ENCODE measurements at regions not wholly inside any gene's neighbourhood (a gene's known extent, or its start where the extent isn't known, plus 50 kb on each side); places are given as distances from the start of the nearest gene placed in this dataset.

- Histone ChIP-seq H3K27me3 (ENCODE audit: insufficient read depth, low read length) (no peaks in the 10 kb centered on the region), H3K4me3 (ENCODE audit: low read length) (no peak overlapping the region), H3K9me3 (ENCODE audit: low read length) (no peaks in the 10 kb centered on the region), H3K36me3 (ENCODE audit: insufficient read depth, low read length) (no peaks in the 10 kb centered on the region), H2AFZ (ENCODE audit: low read depth, low read length) (no peak overlapping the region), H3K4me1 (ENCODE audit: insufficient read depth, low read length) (no peaks in the 10 kb centered on the region)
Observed at GRCh38 chr2:45121236-45121927, 112.1 kb upstream of the SIX2 start.

- H3K4me3 ChIP-seq (ENCODE audit: low read length): no peak overlapping the region
- no peaks in the 10 kb centered on the region for H3K4me1 ChIP-seq (ENCODE audit: insufficient read depth, low read length)
- no peaks in the 10 kb centered on the region for H3K27me3 ChIP-seq (ENCODE audit: insufficient read depth, low read length)
- H3K9me3 ChIP-seq (ENCODE audit: low read length): no peaks in the 10 kb centered on the region
- H3K36me3 ChIP-seq (ENCODE audit: insufficient read depth, low read length): no peaks in the 10 kb centered on the region
- no peak overlapping the region for H2AFZ ChIP-seq (ENCODE audit: low read depth, low read length)
Observed at GRCh38 chr2:45120546-45120945, 111.3 kb upstream of the SIX2 start.

GRCh38 chr2:45119855-45120254 is 110.6 kb upstream of the SIX2 start:
- Histone ChIP-seq H3K4me1 (ENCODE audit: insufficient read depth, low read length) (no peaks in the 10 kb centered on the region), H3K9me3 (ENCODE audit: low read length) (no peaks in the 10 kb centered on the region), H3K27me3 (ENCODE audit: insufficient read depth, low read length) (no peaks in the 10 kb centered on the region), H3K36me3 (ENCODE audit: insufficient read depth, low read length) (no peaks in the 10 kb centered on the region), H2AFZ (ENCODE audit: low read depth, low read length) (no peak overlapping the region), H3K4me3 (ENCODE audit: low read length) (no peak overlapping the region)

GRCh38 chr2:45119038-45119437 is 109.8 kb upstream of the SIX2 start:
- Histone ChIP-seq H3K36me3 (ENCODE audit: insufficient read depth, low read length) (no peaks in the 10 kb centered on the region), H3K4me3 (ENCODE audit: low read length) (no peak overlapping the region), H3K9me3 (ENCODE audit: low read length) (no peaks in the 10 kb centered on the region), H3K27me3 (ENCODE audit: insufficient read depth, low read length) (no peaks in the 10 kb centered on the region), H3K4me1 (ENCODE audit: insufficient read depth, low read length) (no peaks in the 10 kb centered on the region), H2AFZ (ENCODE audit: low read depth, low read length) (no peak overlapping the region)

GRCh38 chr2:45117383-45117782 is 108.1 kb upstream of the SIX2 start:
- Histone ChIP-seq H3K4me1 (ENCODE audit: insufficient read depth, low read length) (no peaks in the 10 kb centered on the region), H3K4me3 (ENCODE audit: low read length) (no peak overlapping the region), H3K9me3 (ENCODE audit: low read length) (no peaks in the 10 kb centered on the region), H2AFZ (ENCODE audit: low read depth, low read length) (no peak overlapping the region), H3K36me3 (ENCODE audit: insufficient read depth, low read length) (no peaks in the 10 kb centered on the region), H3K27me3 (ENCODE audit: insufficient read depth, low read length) (no peaks in the 10 kb centered on the region)

- no peaks in the 10 kb centered on the region for H3K27me3 ChIP-seq (ENCODE audit: insufficient read depth, low read length)
- H3K4me1 ChIP-seq (ENCODE audit: insufficient read depth, low read length): no peaks in the 10 kb centered on the region
- no peaks in the 10 kb centered on the region for H3K36me3 ChIP-seq (ENCODE audit: insufficient read depth, low read length)
- H3K9me3 ChIP-seq (ENCODE audit: low read length): no peaks in the 10 kb centered on the region
- no peak overlapping the region for H2AFZ ChIP-seq (ENCODE audit: low read depth, low read length)
- H3K4me3 ChIP-seq (ENCODE audit: low read length): no peak overlapping the region
Observed at GRCh38 chr2:45115181-45115580, 105.9 kb upstream of the SIX2 start.

GRCh38 chr2:45114221-45114955 is 105.1 kb upstream of the SIX2 start:
- H3K27me3 ChIP-seq (ENCODE audit: insufficient read depth, low read length): no peaks in the 10 kb centered on the region
- H3K4me3 ChIP-seq (ENCODE audit: low read length): no peak overlapping the region
- no peak overlapping the region for H2AFZ ChIP-seq (ENCODE audit: low read depth, low read length)
- no peaks in the 10 kb centered on the region for H3K9me3 ChIP-seq (ENCODE audit: low read length)
- H3K4me1 ChIP-seq (ENCODE audit: insufficient read depth, low read length): no peaks in the 10 kb centered on the region
- H3K36me3 ChIP-seq (ENCODE audit: insufficient read depth, low read length): no peaks in the 10 kb centered on the region

- Histone ChIP-seq H3K36me3 (ENCODE audit: insufficient read depth, low read length) (no peaks in the 10 kb centered on the region), H3K27me3 (ENCODE audit: insufficient read depth, low read length) (no peaks in the 10 kb centered on the region), H2AFZ (ENCODE audit: low read depth, low read length) (no peak overlapping the region), H3K4me1 (ENCODE audit: insufficient read depth, low read length) (no peaks in the 10 kb centered on the region), H3K4me3 (ENCODE audit: low read length) (no peak overlapping the region), H3K9me3 (ENCODE audit: low read length) (no peaks in the 10 kb centered on the region)
Observed at GRCh38 chr2:45112750-45113149, 103.5 kb upstream of the SIX2 start.

GRCh38 chr2:45105050-45105582 is 95.9 kb upstream of the SIX2 start:
- Histone ChIP-seq H3K9me3 (ENCODE audit: low read length) (no peaks in the 10 kb centered on the region), H3K27me3 (ENCODE audit: insufficient read depth, low read length) (no peaks in the 10 kb centered on the region), H2AFZ (ENCODE audit: low read depth, low read length) (no peak overlapping the region), H3K4me3 (ENCODE audit: low read length) (no peak overlapping the region), H3K4me1 (ENCODE audit: insufficient read depth, low read length) (no peaks in the 10 kb centered on the region), H3K36me3 (ENCODE audit: insufficient read depth, low read length) (no peaks in the 10 kb centered on the region)

GRCh38 chr2:45104429-45104828 is 95.2 kb upstream of the SIX2 start:
- no peak overlapping the region for H3K4me3 ChIP-seq (ENCODE audit: low read length)
- no peaks in the 10 kb centered on the region for H3K27me3 ChIP-seq (ENCODE audit: insufficient read depth, low read length)
- no peaks in the 10 kb centered on the region for H3K36me3 ChIP-seq (ENCODE audit: insufficient read depth, low read length)
- H2AFZ ChIP-seq (ENCODE audit: low read depth, low read length): no peak overlapping the region
- H3K9me3 ChIP-seq (ENCODE audit: low read length): no peaks in the 10 kb centered on the region
- no peaks in the 10 kb centered on the region for H3K4me1 ChIP-seq (ENCODE audit: insufficient read depth, low read length)

- no peaks in the 10 kb centered on the region for H3K27me3 ChIP-seq (ENCODE audit: insufficient read depth, low read length)
- H3K9me3 ChIP-seq (ENCODE audit: low read length): no peaks in the 10 kb centered on the region
- H3K36me3 ChIP-seq (ENCODE audit: insufficient read depth, low read length): no peaks in the 10 kb centered on the region
- H3K4me1 ChIP-seq (ENCODE audit: insufficient read depth, low read length): no peaks in the 10 kb centered on the region
- H2AFZ ChIP-seq (ENCODE audit: low read depth, low read length): no peak overlapping the region
- no peak overlapping the region for H3K4me3 ChIP-seq (ENCODE audit: low read length)
Observed at GRCh38 chr2:45103351-45104345, 94.4 kb upstream of the SIX2 start.

GRCh38 chr2:45102579-45103117 is 93.4 kb upstream of the SIX2 start:
- no peaks in the 10 kb centered on the region for H3K4me1 ChIP-seq (ENCODE audit: insufficient read depth, low read length)
- no peak overlapping the region for H3K4me3 ChIP-seq (ENCODE audit: low read length)
- H3K36me3 ChIP-seq (ENCODE audit: insufficient read depth, low read length): no peaks in the 10 kb centered on the region
- H2AFZ ChIP-seq (ENCODE audit: low read depth, low read length): no peak overlapping the region
- no peaks in the 10 kb centered on the region for H3K27me3 ChIP-seq (ENCODE audit: insufficient read depth, low read length)
- H3K9me3 ChIP-seq (ENCODE audit: low read length): no peaks in the 10 kb centered on the region
